ENCODE measurements at regions not wholly inside any gene's neighbourhood (a gene's known extent, or its start where the extent isn't known, plus 50 kb on each side); places are given as distances from the start of the nearest gene placed in this dataset.
A peak's percentile ranks its signal among the peaks of the same experiment; 100 is the strongest.
"Not testable (repeated sequence)": the region's sequence is repeated elsewhere in the genome, so short reads cannot be mapped to it uniquely, and the experiment has no call there.

- DNase-seq, result no peak
- intact Hi-C loops (cut with DNase I), result no loop called here
Observed at GRCh38 chr11:37978647-37979046, 1380.6 kb upstream of the RAG2 start.

- intact Hi-C loops (cut with DNase I), result no loop called here
- no peak for DNase-seq
Observed at GRCh38 chr11:37973941-37974340, 1375.9 kb upstream of the RAG2 start.

GRCh38 chr11:37972691-37973090 lies 1374.7 kb upstream of the RAG2 start:
- intact Hi-C loops (cut with DNase I), result no loop called here
- no peak for DNase-seq

GRCh38 chr11:37969336-37969735 lies 1371.3 kb upstream of the RAG2 start:
- intact Hi-C loops (cut with DNase I); DNase-seq: not testable (repeated sequence)

- DNase-seq, result no peak
- intact Hi-C loops (cut with DNase I), result no loop called here
Observed at GRCh38 chr11:37968148-37968547, 1370.1 kb upstream of the RAG2 start.

GRCh38 chr11:37967635-37968034 lies 1369.6 kb upstream of the RAG2 start:
- DNase-seq, result no peak
- intact Hi-C loops (cut with DNase I), result no loop called here

- intact Hi-C loops (cut with DNase I), result no loop called here
- DNase-seq, result no peak
Observed at GRCh38 chr11:37963440-37963839, 1365.4 kb upstream of the RAG2 start.

- no peak for DNase-seq
- intact Hi-C loops (cut with DNase I), result no loop called here
Observed at GRCh38 chr11:37957717-37958116, 1359.7 kb upstream of the RAG2 start.

- no peak for DNase-seq
- intact Hi-C loops (cut with DNase I), result no loop called here
Observed at GRCh38 chr11:37951996-37952395, 1354.0 kb upstream of the RAG2 start.

- no peak for DNase-seq
- intact Hi-C loops (cut with DNase I), result no loop called here
Observed at GRCh38 chr11:37948258-37948657, 1350.2 kb upstream of the RAG2 start.

GRCh38 chr11:37947821-37948220 lies 1349.8 kb upstream of the RAG2 start:
- no peak for DNase-seq
- intact Hi-C loops (cut with DNase I), result no loop called here

- DNase-seq, result no peak
- intact Hi-C loops (cut with DNase I), result no loop called here
Observed at GRCh38 chr11:37946155-37946766, 1348.2 kb upstream of the RAG2 start.

GRCh38 chr11:37942081-37942480 lies 1344.0 kb upstream of the RAG2 start:
- DNase-seq, result no peak
- intact Hi-C loops (cut with DNase I), result no loop called here

- DNase-seq, result no peak
- intact Hi-C loops (cut with DNase I), result no loop called here
Observed at GRCh38 chr11:37929100-37929653, 1331.1 kb upstream of the RAG2 start.

- DNase-seq, result no peak
- intact Hi-C loops (cut with DNase I), result no loop called here
Observed at GRCh38 chr11:37926772-37927171, 1328.7 kb upstream of the RAG2 start.

- intact Hi-C loops (cut with DNase I), result no loop called here
- DNase-seq, result no peak
Observed at GRCh38 chr11:37916331-37916730, 1318.3 kb upstream of the RAG2 start.

GRCh38 chr11:37914859-37915258 lies 1316.8 kb upstream of the RAG2 start:
- intact Hi-C loops (cut with DNase I), result no loop called here
- DNase-seq, result no peak

- peak in 2 of 10 donors; percentile 46 to 59 for DNase-seq
- intact Hi-C loops (cut with DNase I), result no loop called here
Observed at GRCh38 chr11:37908219-37908548, 1310.1 kb upstream of the RAG2 start.

- intact Hi-C loops (cut with DNase I), result no loop called here
- peak in 5 of 10 donors; percentile 12 to 80 (median 67) for DNase-seq
Observed at GRCh38 chr11:37907436-37908218, 1309.6 kb upstream of the RAG2 start.

GRCh38 chr11:37905707-37906417 lies 1307.8 kb upstream of the RAG2 start:
- intact Hi-C loops (cut with DNase I), result no loop called here
- DNase-seq, result peak in 1 of 10 donors; percentile 56

GRCh38 chr11:37896016-37896415 lies 1298.0 kb upstream of the RAG2 start:
- intact Hi-C loops (cut with DNase I), result no loop called here
- DNase-seq, result no peak

All from posterior cingulate gyrus (tissue), 11 donors.